Bone marrow (tissue), 2 donors: ENCODE measurements at regions not wholly inside any gene's neighbourhood (a gene's known extent, or its start where the extent isn't known, plus 50 kb on each side); places are given as distances from the start of the nearest gene placed in this dataset.
"Not testable (repeated sequence)": the region's sequence is repeated elsewhere in the genome, so short reads cannot be mapped to it uniquely, and the experiment has no call there.

Experiments
- DNase-seq, 2 donors: peaks; one replicate each; lab custom pipeline; 2025; lab: John Stamatoyannopoulos, UW

DNA sequence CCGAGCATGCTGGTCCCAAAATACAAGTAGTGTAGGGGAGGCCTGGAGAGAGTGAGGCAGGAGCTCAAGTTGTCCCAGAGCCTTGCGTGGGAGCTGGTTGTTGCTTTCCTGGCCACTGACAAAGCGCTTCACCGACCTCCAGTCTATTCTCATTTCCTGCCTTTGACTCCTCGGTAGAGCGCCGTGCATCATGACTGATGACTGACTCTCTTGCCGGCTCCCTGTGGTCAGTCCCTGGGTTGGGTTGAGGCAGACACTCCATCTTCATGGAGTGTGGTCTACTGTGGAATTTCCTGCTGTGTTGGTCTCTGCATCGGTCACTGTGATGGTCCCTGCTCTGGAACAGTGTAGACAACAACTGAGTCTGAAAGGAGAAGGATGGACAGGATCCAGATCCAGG, 175.1 kb upstream of the S1PR3 start:
- DNase-seq = no peak

DNA sequence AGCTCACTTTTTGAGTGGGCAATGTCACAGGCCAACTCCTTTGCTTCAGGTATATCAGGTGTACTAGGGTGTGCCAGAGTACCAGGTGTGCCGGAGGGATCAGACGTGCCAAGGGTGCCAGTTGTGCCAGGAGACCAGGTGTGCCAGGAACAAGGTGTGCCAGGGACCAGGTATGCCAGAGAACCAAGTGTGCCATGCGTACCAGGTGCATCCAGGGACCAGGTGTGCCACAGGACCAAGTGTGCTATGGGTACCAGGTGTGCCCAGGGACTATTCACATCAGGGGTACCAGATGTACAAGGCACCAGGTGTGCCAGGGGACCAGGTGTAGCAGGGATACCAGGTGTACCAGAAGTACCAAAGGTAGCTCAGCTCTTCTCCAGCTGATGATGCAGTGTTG, 174.7 kb upstream of the S1PR3 start:
- no peak for DNase-seq

DNA sequence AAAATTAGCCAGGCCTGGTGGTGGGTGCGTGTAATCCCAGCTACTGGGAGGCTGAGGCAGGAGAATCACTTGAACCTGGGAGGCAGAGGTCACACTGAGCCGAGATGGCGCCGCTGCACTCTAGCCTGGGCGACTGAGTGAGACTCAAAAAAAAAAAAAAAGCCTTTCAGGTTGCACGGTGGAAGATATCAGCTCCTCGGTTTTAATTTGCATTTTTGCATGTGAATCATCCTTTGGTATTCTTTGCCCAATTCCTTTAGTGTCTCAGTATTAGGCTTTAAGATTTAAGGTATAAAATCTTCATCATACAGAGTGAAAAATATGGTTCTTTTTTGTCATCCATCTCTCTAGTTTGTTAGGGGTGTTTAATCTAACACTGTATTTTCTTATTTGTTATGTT, 173.6 kb upstream of the S1PR3 start:
- no peak for DNase-seq

DNA sequence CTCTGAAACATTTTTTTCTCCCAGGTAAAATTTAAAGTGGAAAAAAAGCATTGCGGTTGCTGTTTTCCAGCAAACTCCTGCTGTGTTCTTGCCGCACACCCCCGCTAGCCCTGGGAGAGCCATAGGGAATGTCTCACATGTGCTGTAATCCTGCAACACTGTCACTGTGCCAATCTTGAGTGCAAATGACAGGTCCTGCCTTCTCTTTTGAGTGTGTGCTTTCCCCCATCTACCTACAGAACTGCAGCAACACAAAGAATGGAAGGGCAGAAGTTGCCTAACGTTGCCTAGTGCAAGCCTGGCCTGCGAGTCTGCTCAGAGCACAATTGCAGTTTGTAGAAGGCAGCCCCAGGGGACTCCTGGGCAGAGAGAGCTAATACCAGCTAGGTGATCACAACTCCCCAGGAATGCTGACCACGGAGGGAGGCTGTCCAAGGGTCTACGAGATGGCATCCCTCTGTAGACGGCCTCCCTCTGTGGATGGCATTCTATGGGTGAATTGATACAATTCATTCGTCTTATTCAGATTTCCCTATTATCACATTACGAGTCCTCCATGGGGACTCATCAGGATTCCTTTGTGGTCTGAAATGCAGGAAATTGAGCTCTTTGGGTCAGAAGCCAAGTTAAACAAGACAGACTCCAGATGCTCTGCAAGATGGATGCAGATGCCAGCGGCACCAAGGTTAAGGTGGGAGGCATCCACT, 172.6 kb upstream of the S1PR3 start:
- no peak for DNase-seq

DNA sequence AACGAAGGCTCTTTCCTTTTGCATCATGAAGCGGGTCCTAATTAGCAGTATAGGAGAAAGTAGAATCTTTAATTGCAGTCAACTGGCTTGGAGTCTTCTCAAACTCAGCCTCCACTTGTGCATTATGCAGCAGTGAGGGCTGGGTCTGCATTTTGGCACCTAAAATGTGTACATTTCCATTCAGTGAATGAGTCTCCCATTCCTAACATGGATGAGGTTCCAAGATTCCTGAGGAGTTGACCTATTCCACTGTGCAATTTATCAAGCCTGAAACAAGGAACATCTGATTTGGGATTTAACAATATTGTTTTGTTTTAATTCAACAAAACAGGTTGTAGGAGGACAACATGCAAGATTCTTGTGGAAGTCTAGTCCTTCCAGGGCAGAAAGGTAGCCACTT, 171.8 kb upstream of the S1PR3 start:
- DNase-seq = no peak

DNA sequence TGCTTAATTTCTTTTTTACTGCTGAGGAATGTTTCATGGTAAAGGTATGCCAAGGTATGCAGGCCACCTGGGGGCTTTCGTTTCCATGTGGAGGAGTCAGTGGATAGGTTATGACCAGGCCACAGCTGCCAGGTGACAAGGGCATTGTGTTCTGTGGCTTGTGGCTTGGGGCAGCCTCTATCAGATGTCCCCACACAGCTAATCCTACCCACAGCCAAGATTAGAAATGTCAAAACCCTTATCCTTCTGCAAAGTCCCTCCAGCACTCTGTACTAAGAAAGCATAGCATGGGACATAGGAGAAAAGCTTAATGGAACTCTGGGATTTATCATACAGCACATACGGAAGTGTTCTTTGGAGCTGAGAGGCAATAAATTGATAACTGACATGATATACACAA, 171.2 kb upstream of the S1PR3 start:
- DNase-seq = no peak

DNA sequence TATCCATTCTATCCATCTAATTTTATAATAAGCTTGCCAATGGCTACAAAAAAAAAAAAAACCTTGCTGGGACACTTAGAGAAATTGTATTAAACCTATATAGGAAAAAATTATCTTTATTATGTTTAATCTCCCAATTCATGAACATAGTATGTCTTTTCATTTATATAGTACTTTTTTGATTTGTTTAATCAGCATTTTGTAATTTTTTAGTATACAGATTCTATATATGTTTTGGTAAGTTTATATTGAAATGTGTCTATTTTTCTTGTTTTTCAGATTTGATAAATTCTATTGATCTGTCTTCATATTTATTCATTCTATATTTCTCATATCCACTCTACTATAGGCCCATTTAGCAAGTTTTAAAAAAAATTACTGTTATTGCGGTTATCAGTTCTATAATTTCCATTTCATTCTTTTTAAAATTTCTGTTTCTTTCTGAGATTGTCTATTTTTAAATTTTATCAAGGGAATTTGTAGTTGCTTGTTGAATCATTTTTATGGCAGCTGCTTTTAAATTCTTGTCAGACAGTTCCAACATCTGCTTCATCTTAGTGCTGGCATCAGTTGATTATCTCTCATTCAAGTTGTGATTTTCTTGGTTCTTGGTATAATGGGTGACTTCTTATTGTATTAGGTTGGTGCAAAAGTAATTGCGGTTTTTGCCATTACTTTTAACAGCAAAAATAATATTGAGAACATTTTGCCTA, 170.1 kb upstream of the S1PR3 start:
- DNase-seq = no peak

DNA sequence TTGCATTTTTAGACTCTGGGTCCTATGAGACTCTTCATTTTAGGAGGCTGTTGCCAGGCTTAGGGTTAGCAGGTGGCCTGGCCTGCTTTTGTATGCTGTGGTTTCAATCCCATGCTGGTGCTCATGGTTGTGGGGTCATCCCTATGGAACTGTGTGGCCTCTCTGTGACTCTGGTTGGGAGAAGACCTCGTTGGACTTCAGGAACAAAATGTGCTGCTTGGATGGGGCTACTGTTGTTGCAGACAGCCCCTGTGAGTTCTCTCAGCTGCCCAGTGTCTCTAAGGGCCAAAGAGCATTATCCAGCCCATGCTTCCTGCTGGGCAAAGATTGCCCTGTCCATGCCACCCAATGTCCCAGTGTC, 169.5 kb upstream of the S1PR3 start:
- no peak for DNase-seq

DNA sequence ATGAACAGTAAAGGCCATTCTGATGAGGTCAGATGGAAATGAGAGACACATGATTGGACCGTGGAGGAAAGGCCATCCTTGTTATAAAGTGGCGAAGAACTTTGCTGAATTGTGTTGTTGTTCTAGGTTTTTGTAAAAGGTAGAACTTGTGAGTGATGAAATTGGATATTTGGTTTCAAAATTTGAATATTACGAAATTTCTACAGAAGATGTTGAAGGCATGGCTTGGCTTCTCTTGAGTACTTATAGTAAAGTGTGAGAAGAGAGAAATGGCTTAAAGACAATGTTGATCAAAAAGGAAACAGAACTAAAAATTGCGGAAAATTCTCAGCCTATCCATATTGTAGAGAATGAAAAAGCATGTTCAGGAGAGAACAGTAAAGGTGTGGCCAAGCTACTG, 166.6 kb upstream of the S1PR3 start:
- no peak for DNase-seq

DNA sequence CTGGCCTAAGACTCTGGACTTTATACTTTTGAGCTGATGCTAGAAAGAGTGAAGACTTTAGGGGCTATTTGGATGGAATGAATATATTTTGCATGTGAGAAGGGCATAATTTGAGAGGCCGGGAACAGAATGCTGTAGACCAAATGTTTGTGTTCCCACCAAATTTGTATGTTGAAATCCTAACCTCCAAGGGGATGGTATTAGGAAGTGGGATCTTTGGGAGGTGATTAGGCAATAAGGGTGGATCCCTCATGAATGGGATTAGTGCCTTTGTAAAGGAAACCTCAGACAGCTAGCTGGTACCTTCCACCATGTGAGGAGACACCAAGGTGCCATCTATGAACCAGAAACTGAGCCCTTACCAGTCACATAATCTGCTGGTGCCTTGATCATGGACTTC, 165.1 kb upstream of the S1PR3 start:
- no peak for DNase-seq

DNA sequence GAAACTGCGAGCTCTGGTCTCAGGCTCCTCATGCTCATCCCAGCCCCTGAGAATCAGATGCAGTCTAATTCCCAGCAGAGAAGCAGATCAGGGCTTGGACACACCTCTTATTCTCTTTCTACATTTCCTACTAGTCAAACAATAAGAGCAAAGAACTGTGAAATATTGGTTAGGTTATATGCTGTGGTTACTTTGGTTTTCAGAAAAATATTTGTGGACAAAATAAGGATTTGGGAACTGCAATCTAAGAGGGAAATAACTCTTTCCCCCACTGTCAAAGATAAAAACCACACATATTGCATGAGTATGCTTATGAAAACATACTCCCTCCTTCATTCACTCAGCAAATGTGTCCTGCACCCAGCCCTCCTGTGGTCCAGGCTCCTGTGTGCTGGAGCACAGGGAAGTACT, 164.5 kb upstream of the S1PR3 start:
- no peak for DNase-seq

DNA sequence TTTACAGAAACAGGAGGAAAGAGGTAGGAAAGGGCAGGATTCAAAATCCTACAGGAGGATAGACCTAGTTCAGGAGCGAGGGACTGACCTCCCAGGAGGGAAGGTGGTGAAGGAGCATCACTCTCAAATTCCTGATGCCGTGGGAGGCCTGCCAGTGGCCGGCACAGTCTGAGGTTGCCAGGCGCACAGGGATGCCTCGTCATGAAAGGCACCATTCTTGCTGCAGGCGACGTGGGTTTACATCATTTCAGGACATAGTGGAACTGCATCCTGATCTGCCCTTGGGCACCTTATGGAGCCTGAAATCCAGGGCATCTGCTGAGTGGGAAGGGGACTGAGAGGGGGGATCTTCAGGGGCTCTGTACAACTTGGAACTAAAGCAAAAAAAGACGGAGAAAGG, 163.2 kb upstream of the S1PR3 start:
- DNase-seq = no peak

DNA sequence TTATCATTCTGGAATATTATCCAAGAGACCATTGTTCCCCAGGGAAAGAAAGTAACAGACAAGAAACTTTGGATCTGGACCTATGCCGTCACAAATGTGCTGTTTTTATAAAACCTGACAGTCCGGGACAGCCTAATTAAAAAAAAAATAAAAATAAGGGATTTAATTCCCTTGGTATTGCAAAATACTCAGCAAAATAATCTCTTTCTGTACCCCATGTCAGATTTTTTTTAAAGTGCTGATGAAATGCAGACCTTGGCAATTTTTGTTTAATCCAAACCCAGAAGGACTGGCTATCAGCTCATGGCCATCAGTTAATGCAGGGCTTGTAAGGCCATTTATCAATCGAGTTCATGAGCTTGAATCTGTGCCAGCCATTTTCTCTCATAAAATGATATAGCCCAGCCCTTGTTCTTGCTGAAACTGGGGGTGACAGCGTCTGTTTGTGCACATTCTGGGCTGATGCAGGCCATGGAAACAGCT, 162.7 kb upstream of the S1PR3 start:
- DNase-seq = no peak

DNA sequence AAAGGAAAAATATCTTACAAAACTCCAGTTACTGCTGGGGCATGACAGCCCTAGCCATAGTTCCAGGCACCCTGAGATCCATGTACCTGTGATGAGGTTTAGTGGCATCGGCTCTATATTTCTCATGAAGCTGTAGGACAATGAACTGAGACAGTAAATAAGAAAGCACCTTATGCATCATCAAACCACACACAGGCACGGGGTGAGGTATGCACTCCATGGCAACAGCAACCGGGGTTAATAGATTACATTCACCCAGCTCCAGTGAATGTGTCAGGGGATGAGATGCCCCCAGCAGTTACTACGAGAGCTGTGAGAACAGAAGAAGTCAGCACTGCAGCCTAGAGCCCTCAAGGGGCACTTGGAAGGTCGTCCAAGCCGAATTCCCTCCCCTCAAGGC, 162.0 kb upstream of the S1PR3 start:
- DNase-seq = no peak

DNA sequence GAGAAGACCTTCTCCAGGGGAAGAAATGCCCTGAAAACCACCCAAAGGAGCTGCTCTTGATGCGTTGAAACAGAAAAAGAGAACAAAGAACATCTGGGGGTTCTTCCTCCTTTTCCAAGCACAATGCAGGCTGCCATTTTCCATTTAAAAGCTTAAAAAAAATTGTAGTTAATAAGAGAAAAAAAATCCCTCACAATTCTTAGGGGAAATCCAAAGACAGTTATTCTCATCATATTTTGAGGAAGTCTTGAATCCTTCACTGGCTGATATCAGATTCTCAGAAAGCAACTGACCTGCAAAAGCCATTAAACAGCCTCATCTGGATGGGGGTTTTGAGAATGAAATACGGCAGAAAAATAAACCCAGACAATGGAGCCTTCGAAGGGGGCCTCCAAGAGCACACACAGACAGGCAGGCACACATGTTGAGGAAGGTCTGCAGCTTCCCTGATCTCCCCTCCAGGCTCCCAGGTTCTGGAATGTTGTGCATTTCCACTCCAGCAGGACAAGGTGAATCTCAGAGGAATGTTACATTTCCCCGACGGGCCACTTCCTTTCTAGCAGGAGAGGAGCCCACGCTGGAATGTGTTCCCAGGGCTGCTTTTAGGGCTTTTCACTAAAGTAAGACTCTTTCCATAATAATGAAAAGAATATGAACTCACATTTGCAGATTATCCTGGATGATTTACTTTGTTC, 159.4 kb upstream of the S1PR3 start:
- no peak for DNase-seq

DNA sequence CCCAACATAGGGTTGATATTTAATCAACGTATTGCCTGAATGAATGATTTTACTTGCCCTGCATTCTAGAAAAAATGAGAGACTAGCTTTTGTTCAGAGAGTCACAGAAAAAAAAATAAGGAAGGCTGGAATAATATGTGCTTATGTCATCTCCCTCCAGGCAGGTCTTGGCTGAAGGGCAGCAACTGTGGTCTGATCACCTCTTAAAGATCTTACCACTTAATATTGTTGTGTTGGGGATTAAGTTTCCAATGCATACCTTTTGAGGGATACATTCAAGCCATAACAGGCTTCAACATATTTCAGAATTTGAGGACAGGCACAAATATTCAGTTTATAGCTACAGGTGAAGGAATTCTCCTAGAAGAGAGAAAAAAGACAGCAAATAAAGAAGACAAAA, 157.3 kb upstream of the S1PR3 start:
- DNase-seq = no peak

DNA sequence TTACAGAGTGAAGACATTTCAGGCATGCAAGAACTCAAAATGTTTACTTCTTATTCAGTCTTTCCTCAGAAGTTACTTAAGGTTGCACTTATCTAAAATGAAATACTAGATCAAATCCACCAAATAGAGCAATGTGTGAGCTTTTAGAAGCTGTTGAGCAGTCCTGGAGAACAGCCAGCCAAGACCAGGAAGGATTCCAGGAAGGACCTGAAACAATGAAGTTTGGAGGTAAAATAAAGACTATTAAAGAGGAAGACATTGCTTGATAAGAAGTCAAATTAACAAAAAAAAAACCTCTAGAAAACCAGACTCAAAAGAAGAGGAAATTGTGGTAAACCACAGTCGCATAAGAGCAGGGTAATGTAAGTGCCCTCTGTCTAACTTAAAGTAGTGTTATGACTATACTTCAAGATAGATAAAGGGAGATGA, 156.2 kb upstream of the S1PR3 start:
- DNase-seq = peak in 1 of 2 donors; percentile 54

DNA sequence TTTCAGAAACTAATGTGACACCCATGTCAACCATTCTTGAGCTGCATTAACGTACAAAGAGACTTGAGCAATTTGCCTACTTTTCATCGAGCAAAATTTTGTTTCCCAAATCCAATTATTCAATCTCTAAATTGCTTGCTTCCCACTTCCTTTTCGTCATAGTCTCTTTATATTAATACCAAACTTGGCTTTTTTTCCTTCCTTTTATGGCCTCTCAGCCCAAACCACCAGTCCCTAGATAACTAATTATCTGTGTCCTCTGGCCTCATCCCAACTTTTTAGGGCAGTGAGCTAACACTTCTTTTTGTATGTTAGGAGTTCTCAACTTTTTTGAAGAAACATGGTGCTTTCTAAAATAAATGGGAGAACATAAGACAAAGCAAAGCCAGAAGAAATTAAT, 155.5 kb upstream of the S1PR3 start:
- DNase-seq = no peak

DNA sequence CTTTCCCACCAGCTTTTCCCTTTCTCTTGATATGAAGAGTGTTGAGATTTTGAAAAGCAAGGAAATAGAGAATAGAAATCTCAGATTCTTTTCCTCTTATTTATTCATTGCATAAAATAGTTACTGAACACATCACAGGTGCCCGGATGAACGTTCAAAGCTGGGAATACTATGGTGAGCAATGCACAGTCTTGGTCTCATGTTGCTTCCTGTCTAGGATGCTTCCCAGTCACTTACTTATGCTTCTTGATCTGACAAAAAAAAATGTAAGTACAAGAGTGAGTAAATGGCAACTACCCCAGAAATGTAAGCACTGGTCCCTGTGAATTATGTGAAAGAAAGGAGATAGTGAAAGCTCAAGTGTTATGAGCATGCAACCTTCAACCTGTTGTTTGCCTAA, 153.5 kb upstream of the S1PR3 start:
- no peak for DNase-seq

DNA sequence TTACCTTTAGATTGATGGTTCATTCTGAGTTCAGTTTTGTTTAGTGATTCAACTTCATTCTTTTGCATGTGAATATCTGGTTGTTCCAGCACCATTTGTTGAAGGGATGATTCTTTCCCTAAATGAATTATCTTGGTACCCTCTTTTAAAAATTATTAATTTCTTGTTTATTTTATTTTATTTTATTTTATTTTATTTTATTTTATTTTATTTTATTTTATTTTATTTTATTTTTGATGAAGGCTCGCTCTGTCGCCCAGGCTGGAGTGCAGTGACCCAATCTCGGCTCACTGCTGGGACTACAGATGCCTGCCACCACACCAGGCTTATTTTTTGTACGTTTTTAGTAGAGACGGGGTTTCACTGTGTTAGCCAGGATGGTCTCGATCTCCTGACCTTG, 141.4 kb upstream of the S1PR3 start:
- DNase-seq = not testable (repeated sequence)

DNA sequence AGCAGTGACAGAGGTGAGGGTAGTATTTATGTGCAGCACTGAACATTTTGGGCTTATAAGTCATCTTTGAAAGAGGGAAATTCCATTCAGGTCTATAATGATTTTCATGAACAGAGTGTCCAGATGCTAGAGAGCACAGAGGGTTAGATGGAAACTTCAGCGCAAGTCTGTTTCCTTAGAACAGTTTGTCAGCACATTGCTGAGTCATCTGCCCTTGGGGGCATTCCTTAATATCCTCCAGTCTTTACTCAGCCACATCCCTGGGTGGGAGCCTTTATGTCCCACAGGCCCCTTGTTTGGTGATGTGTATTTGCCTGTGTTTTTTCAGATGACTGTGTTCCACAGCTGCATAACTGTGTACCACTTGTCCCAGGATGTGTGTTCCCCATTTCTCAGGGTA, 138.5 kb upstream of the S1PR3 start:
- no peak for DNase-seq

DNA sequence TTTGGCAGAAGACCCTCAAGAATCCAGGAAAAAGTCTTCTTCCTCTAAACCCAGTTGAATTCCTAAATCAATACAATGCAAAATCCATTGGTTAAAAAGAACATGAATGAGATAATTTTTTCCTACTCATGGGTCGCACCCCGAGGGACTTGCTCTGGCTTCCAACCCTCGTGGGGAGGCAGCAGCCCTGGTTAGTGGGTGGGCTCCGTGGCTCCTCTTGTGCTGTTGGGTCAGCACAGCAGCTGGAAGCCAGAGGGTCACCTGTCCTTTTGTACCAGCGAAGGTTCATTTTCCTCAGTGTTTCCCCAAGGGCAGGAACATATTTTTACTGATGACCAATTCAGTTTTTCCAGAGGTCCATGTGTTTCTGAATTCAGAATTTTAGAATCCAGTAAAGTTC, 120.6 kb upstream of the S1PR3 start:
- no peak for DNase-seq

DNA sequence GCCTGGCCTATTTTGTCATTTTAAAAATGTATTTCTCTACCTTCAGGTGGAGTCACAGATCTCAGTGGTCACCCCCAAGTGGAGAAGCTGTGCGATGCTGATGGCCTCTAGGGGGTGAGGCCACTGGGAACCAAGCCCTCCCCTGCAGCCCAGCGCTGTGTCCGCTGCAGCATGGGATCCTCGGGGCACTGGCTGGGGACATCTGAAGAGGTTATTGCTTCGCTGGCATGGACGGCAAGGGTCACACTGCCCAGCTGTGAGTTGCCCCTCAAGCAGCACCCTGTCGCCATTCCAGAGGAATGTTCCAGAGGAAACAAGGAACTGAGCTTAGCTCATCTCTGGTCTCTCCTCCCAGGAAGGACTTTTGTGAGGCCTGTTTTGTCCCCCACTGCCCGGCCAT, 119.6 kb upstream of the S1PR3 start:
- no peak for DNase-seq
